Left kidney (tissue), 1 donor: ENCODE measurements at regions not wholly inside any gene's neighbourhood (a gene's known extent, or its start where the extent isn't known, plus 50 kb on each side); places are given as distances from the start of the nearest gene placed in this dataset.
"Not testable (repeated sequence)": the region's sequence is repeated elsewhere in the genome, so short reads cannot be mapped to it uniquely, and the experiment has no call there.

Experiments
- DNase-seq: peaks from one replicate; pipeline ENCODE4 v3.0.0-alpha.2; 2013

GRCh38 chr15:98277602-98278001, 317.1 kb downstream of the ARRDC4 start:
- DNase-seq = no peak

- no peak for DNase-seq
Measured at GRCh38 chr15:98280284-98280975, 319.9 kb downstream of the ARRDC4 start.

GRCh38 chr15:98281130-98281529, 320.6 kb downstream of the ARRDC4 start:
- no peak for DNase-seq

DNA sequence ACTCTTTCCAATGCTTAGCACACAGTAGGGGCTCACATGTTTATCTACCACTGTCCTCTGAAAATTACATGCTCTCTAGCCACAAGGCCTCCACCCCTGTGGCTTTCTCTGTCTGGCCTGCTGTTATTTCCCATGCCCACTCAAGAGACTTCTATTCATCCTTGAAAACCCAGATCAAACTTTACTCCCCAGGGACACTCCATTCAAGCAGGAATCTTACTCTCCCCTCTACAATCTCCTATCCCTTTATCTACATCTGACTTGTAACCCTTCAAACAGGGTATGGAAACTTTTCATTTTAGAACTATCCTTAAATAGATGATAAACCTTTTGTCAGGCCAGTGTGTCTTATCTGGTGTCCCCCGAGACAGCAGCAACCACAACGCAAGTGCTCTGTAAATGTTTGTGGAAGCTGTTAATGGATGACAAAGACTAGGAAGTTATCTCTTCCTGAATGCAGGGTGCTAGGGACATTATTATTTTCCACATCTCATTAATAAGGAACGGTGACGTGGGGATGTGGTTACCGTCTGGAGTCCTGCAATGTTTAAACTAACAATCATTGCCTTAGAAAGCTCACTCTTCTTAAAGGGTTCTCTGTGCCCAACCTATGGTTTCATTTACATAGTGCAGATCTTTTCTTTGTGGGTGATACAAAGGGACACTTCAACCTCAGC, 322.3 kb downstream of the ARRDC4 start:
- no peak for DNase-seq

DNA sequence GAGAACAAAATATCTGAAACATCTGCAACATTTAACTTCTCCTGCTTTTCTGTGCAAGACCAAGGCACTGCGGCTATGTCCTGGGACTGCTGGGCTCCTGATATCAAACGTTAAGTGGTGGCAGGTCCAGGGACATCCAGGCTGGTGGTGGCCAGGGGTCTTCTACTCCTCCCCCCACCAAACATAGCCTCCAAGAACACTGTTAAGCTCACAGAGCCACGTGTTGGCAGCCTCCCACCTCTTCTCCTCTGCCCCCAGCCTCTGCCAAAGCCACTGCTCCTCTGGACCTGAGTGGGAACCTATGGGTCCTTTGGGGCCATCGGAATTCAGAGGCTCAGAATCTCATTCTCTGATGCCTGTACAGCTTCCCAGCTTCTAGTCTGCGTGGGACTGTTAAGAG, 325.7 kb downstream of the ARRDC4 start:
- DNase-seq = no peak

DNA sequence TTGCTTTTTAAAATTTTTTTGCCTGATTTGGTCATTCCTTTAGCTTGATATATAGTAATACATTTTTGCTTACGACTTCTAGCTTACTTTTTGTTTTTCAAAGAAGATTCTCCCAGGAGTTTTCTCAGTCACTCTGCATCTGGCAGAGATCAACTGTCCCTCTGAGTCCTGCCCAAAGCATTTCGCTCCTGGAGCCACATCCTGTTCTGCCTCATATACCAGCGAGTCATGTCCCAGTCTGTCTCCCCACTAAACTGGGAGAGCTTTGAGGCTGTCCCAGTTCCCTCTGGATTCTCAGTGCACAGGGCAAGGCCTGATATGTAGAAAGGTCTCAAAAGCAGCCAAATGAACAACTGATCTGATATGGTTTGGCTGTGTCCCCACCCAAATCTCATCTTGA, 326.3 kb downstream of the ARRDC4 start:
- DNase-seq = no peak

DNA sequence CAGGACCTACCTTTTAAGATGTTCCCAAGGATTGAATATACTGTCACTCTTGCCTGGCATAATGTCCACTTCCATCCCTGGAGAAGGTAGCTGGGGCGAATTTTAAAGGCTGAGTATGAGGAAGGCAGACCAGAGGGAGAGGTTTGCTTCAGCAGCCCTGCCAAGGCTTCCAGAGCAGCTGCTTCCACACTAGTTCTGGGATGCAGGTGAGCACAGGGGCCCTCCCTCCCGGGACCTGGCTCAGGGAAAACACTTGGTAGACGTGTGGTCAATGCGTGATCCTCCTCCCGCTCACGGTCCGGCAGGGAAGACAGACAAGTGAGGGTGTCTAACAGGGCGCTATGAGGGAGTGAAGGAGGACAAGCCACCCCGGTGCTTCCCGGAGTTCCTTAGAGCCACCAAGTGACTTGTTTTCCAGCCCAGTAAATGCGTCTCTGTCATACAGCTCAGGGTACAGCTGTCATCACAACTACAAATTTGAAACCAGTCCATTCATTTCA, 327.6 kb downstream of the ARRDC4 start:
- DNase-seq = no peak

DNA sequence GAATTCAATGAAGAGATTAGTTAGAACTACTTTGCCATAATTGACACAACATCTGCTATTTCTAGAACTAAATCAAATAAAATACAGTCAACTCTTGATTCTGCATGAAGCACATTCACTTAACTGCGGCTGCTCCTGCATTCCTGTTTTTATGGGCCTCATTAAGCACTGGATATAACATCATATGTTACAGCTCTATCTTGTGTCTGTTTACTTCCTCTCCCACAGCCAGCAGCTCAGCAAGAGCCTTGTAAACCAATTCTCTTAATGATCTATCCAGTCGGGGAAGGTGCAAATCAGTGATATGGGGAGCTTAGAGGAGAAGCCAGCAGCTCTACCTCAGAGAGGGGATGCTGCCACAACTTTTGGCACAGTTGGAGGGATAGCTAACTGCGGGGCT, 329.2 kb downstream of the ARRDC4 start:
- no peak for DNase-seq

DNA sequence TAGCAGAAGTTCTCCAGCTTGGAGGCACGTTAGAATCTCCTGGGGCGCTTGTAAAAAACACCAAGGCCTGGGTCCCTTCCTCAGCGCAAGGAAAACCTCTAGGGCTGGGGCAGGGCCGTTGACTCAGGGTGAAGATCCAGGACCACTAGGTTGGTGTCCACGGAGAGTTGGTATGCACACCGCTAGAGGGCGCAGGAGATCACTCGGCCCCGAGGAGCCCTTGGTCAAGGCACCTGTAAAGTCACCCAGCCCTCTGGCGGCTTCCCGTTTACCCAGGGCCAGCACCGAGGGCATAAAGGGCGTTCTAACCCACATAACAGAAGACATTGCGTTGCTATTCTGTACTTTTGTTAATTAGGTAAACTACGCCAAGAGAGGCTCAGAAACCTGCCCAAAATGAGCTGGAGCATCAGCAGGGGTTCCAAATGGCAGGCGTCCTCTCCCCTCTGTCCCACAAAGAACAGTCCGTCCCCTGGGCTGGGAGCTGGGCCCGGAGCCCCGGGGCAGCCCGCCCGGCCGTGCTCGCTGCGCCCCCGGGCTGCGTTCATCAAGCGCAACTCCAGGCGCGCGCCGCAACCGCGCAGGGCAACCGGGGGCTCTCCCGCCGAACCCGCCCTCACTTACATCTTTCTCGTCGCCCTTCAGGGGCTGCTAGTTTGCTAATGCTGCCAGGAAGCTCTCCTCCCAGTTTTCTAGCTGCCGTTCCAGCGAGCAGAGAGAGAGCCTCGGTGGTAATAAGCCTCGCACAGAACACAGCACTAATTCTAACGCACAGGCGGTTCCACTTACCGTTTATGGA, 332.1 kb downstream of the ARRDC4 start:
- no peak for DNase-seq

DNA sequence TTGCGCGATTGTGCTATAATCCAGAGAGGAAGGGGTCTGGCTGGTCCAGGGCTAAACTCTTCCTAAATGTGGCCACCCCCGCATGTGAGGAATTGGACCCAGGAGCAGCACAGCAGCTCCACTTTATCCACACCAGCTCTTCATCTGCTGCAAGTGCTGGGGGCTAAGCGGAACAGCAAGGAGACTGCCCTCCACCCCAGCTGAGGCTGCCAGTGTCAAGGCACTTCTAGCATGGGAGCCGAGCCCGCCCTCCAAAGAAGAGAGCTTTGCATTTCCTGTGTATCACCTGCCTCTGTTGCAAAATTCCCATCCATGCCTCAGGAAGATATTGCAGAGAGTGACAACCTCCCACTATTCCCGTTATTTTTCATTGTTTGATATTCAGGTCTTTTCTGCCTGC, 333.6 kb downstream of the ARRDC4 start:
- no peak for DNase-seq

- DNase-seq = not testable (repeated sequence)
Measured at GRCh38 chr15:98295101-98295759, 334.7 kb downstream of the ARRDC4 start.

GRCh38 chr15:98296653-98297052, 336.1 kb downstream of the ARRDC4 start:
- no peak for DNase-seq

DNA sequence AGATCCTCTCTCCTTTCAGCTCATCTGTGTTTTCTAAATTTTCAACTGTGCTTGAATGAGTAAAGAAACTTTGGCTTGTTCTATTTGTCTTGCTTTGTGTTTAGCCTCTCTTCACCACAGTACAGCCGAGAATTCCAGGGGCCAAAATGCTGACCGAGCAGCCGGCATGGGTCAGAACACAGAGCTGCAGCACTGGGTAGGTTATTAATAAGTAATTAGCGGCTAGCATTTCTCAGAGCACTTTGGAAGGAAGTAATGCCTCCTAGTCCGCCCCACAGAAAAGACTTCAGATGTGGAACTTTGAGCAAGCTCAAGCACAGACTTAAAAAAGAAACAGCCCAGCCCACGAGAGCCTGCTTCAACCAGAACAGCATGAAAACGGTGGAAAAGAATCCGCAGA, 343.9 kb downstream of the ARRDC4 start:
- no peak for DNase-seq

GRCh38 chr15:98308117-98308516, 340.2 kb upstream of the IGF1R start:
- DNase-seq = no peak

- peak; percentile 86 for DNase-seq
Measured at GRCh38 chr15:98311566-98312188, 336.7 kb upstream of the IGF1R start.

DNA sequence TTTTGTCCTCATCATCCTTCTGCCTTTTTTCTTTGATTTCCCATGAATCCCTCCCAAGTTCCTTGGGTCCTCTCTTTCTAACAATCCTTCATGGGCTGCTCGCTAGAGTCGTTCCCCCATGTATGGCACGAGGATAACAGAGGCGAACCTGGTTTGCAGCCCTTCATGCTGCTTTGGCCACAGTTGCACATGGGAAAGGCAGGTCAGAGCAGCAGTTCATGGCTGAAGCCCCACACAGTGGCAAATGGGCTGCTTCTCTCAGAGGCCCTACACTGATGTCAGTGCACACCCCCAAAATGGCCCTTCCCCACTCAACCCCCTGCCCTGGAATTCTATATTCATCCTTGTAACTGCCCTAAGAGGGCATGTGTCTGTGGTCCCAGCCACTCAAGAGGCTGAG, 335.4 kb upstream of the IGF1R start:
- no peak for DNase-seq

DNA sequence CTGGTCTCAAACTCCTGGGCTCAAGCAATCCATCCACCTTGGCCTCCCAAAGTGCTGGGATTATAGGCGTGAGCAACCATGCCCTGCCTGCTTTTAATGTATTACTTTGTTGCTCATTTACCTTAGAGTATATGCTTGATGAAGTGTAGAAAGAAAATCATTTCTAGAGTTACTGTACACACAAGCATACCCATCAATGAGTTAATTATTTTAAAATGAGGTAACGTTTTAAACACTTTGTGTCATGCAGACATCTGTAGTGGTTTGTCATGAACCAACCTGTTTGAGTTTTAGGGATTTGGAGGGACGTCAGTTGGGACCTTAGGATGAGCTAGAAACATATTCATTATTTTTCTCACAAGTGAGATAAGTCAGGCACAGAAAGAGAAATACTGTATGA, 332.4 kb upstream of the IGF1R start:
- no peak for DNase-seq

DNA sequence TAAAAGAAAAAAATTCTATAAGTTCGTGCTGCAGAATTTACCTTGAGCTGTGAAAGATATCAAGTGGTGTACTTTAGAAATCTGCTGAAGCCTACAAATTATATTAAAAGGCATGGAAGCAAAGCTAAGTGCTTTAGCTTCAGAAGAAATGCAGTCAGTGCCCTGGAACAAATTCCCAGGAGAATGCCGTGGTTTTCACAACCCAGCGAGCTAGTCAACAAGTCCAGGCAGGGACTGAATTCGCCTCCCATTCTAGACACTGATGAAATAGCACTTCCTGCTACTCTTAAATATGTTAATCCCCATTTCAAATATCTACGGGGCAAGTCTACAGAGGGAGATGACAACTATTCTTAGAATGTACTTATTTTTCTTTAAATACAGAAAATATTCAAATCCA, 326.4 kb upstream of the IGF1R start:
- peak; percentile 60 for DNase-seq

DNA sequence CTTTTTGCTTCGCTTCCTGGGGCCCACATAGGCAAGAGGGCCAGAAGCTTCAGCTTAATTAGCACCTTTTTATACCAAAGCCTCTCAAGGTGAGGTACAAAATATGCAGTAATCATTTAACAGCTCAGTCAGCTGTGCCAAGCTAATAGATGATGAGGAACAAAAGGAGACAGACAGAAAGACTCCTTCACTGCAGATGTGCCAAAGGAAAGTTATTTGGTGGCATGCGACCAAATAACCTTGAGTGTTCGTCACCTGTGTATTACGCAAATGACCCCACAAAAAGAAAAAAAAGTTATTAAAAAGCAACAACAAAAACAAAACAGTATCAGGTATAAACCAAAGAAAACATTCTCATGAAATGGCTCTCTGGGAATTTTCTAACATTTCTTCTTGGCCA, 325.8 kb upstream of the IGF1R start:
- no peak for DNase-seq

- no peak for DNase-seq
Measured at GRCh38 chr15:98324341-98324970, 323.9 kb upstream of the IGF1R start.

DNA sequence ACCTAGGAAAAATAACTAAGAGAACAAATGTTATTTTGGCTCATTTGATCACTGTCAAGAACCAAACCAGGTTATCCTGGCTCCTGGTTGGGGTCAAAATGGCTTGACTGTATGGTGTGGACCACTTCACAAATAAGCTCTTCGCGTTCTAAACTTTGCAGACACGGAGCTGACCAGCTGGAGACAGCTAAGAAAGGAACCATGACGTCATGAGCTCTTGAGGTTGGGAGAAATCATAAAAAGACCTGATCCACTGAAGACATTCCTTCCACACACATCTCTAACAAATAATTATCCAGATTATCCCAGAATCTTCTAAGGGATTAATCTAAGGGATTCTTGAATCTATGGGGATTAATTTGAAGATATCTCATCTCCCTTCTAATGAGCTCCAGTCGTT, 321.5 kb upstream of the IGF1R start:
- no peak for DNase-seq

DNA sequence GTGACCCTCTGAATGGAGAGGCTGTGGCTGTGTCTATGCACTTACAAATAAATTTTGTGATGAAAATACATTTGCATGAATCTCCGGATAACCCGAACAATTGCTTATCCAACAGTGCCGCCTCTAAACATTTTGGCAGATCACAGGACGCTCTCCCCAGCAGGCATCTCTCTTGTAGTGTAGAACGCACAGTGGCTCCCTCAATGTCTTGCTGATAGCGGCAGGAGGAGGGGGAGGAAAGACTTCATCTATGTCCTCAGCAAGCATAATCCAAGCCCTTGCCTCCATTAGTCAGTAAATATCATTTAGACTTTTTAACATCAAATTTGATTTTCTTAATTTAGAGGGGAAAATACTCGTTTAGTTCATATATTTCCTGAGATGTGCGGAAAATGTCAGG, 318.1 kb upstream of the IGF1R start:
- no peak for DNase-seq
